ENCODE measurements at regions not wholly inside any gene's neighbourhood (a gene's known extent, or its start where the extent isn't known, plus 50 kb on each side); places are given as distances from the start of the nearest gene placed in this dataset.

- TF ChIP-seq CREB1 (IDR thresholded peaks at IDR 0.05; ENCODE audit: low read depth) (no peak), EGR1 (IDR thresholded peaks at IDR 0.05) (no peak), ZBTB7A (IDR thresholded peaks at IDR 0.05; ENCODE audit: low read depth) (no peak), MAX (IDR thresholded peaks at IDR 0.05) (no peak), TCF12 (IDR thresholded peaks at IDR 0.05; ENCODE audit: low read depth) (no peak), CEBPB (IDR thresholded peaks at IDR 0.05) (no peak), FOXM1 (IDR thresholded peaks at IDR 0.05; ENCODE audit: borderline replicate concordance, low read depth) (no peak), TEAD4 (IDR thresholded peaks at IDR 0.05) (no peak), EP300 (IDR thresholded peaks at IDR 0.05; ENCODE audit: borderline replicate concordance) (no peak), RAD21 (IDR thresholded peaks at IDR 0.05; ENCODE audit: low read depth) (no peak), TAF1 (IDR thresholded peaks at IDR 0.05; ENCODE audit: low read depth) (no peak), YY1 (IDR thresholded peaks at IDR 0.05; ENCODE audit: low read depth) (no peak), NFIC (IDR thresholded peaks at IDR 0.05) (no peak)
- TF ChIP-seq, protein P1, sequence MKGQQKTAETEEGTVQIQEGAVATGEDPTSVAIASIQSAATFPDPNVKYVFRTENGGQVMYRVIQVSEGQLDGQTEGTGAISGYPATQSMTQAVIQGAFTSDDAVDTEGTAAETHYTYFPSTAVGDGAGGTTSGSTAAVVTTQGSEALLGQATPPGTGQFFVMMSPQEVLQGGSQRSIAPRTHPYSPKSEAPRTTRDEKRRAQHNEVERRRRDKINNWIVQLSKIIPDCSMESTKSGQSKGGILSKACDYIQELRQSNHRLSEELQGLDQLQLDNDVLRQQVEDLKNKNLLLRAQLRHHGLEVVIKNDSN (IDR thresholded peaks at IDR 0.05): no peak
- TF ChIP-seq, protein P2, sequence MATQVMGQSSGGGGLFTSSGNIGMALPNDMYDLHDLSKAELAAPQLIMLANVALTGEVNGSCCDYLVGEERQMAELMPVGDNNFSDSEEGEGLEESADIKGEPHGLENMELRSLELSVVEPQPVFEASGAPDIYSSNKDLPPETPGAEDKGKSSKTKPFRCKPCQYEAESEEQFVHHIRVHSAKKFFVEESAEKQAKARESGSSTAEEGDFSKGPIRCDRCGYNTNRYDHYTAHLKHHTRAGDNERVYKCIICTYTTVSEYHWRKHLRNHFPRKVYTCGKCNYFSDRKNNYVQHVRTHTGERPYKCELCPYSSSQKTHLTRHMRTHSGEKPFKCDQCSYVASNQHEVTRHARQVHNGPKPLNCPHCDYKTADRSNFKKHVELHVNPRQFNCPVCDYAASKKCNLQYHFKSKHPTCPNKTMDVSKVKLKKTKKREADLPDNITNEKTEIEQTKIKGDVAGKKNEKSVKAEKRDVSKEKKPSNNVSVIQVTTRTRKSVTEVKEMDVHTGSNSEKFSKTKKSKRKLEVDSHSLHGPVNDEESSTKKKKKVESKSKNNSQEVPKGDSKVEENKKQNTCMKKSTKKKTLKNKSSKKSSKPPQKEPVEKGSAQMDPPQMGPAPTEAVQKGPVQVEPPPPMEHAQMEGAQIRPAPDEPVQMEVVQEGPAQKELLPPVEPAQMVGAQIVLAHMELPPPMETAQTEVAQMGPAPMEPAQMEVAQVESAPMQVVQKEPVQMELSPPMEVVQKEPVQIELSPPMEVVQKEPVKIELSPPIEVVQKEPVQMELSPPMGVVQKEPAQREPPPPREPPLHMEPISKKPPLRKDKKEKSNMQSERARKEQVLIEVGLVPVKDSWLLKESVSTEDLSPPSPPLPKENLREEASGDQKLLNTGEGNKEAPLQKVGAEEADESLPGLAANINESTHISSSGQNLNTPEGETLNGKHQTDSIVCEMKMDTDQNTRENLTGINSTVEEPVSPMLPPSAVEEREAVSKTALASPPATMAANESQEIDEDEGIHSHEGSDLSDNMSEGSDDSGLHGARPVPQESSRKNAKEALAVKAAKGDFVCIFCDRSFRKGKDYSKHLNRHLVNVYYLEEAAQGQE (IDR thresholded peaks at IDR 0.05; ENCODE audit: low read depth): no peak
These were observed 141.8 kb upstream of the MAGI3 start for GRCh38 chr1:113248494-113248893.

- TF ChIP-seq CEBPB (IDR thresholded peaks at IDR 0.05) (no peak), EGR1 (IDR thresholded peaks at IDR 0.05) (no peak), MAX (IDR thresholded peaks at IDR 0.05) (no peak), TAF1 (IDR thresholded peaks at IDR 0.05; ENCODE audit: low read depth) (no peak), CREB1 (IDR thresholded peaks at IDR 0.05; ENCODE audit: low read depth) (no peak), ZBTB7A (IDR thresholded peaks at IDR 0.05; ENCODE audit: low read depth) (no peak), NFIC (IDR thresholded peaks at IDR 0.05) (no peak), RAD21 (IDR thresholded peaks at IDR 0.05; ENCODE audit: low read depth) (no peak), EP300 (IDR thresholded peaks at IDR 0.05; ENCODE audit: borderline replicate concordance) (no peak), TEAD4 (IDR thresholded peaks at IDR 0.05) (no peak), TCF12 (IDR thresholded peaks at IDR 0.05; ENCODE audit: low read depth) (no peak), FOXM1 (IDR thresholded peaks at IDR 0.05; ENCODE audit: borderline replicate concordance, low read depth) (no peak), YY1 (IDR thresholded peaks at IDR 0.05; ENCODE audit: low read depth) (no peak)
- TF ChIP-seq, protein P1 (IDR thresholded peaks at IDR 0.05): no peak
- TF ChIP-seq, protein P2 (IDR thresholded peaks at IDR 0.05; ENCODE audit: low read depth): no peak
These were observed 140.2 kb upstream of the MAGI3 start for GRCh38 chr1:113250161-113250560.

GRCh38 chr1:113252166-113252565 is 138.1 kb upstream of the MAGI3 start:
- TF ChIP-seq YY1 (IDR thresholded peaks at IDR 0.05; ENCODE audit: low read depth) (no peak), MAX (IDR thresholded peaks at IDR 0.05) (no peak), RAD21 (IDR thresholded peaks at IDR 0.05; ENCODE audit: low read depth) (no peak), FOXM1 (IDR thresholded peaks at IDR 0.05; ENCODE audit: borderline replicate concordance, low read depth) (no peak), CREB1 (IDR thresholded peaks at IDR 0.05; ENCODE audit: low read depth) (no peak), TCF12 (IDR thresholded peaks at IDR 0.05; ENCODE audit: low read depth) (no peak), CEBPB (IDR thresholded peaks at IDR 0.05) (no peak), NFIC (IDR thresholded peaks at IDR 0.05) (no peak), EP300 (IDR thresholded peaks at IDR 0.05; ENCODE audit: borderline replicate concordance) (no peak), EGR1 (IDR thresholded peaks at IDR 0.05) (no peak), TEAD4 (IDR thresholded peaks at IDR 0.05) (no peak), ZBTB7A (IDR thresholded peaks at IDR 0.05; ENCODE audit: low read depth) (no peak), TAF1 (IDR thresholded peaks at IDR 0.05; ENCODE audit: low read depth) (no peak)
- TF ChIP-seq, protein P1 (IDR thresholded peaks at IDR 0.05): no peak
- TF ChIP-seq, protein P2 (IDR thresholded peaks at IDR 0.05; ENCODE audit: low read depth): no peak

Data from Ishikawa (cell line).